ENCODE measurements at regions not wholly inside any gene's neighbourhood (a gene's known extent, or its start where the extent isn't known, plus 50 kb on each side); places are given as distances from the start of the nearest gene placed in this dataset.

DNA sequence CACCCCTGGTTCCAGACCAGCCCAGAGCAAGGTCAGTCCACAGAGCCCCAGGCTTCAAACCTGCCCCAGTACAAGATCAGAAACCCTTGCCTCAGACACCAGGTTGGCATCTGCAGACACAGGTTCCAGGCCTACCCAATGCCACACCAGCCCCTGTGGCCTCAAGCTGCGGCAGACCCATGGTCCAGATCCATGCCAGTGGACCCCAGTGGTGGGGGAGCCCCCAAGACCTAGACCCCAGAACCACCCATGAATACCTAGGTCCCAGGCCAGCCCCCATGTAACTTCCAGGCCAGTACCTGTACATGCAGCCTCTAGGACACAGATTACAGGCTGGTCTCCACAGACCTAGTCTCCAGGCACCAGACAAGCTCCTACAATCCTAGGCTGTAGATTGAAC is 1019.3 kb downstream of the JRKL start:
- no TSS peak for BruUV-seq (replicated peaks)
- FAIRE-seq: no peak
- Histone ChIP-seq H3K9me3 (replicated peaks; ENCODE audit: control insufficient read depth, insufficient read depth, low read length) (peaks cover 3% of the 10 kb centered on the region), H3K9ac (replicated peaks; ENCODE audit: extremely low read depth, insufficient read depth, low read length) (no peak overlapping the region), H4K20me1 (replicated peaks; ENCODE audit: control insufficient read depth, extremely low read depth, insufficient read depth, low read length) (no peaks in the 10 kb centered on the region), H3K36me3 (ENCODE audit: control insufficient read depth in 2 of 2, extremely low read depth in 1 of 2, insufficient read depth in 2 of 2, low read length in 2 of 2) (no peaks in the 10 kb centered on the region), H3K4me2 (ENCODE audit: insufficient read depth, low read length) (no peak overlapping the region), H3K9me1 (replicated peaks; ENCODE audit: control insufficient read depth, extremely low read depth, insufficient read depth, low read length) (no peaks in the 10 kb centered on the region), H3K4me3 (replicated peaks in 1 of 3; ENCODE audit: insufficient read depth in 1 of 3, low read depth in 1 of 3, low read length in 3 of 3) (no peak overlapping the region), H2AFZ (ENCODE audit: low read depth, low read length) (no peak overlapping the region), H3K4me1 (ENCODE audit: control insufficient read depth, extremely low read depth, insufficient read depth, low read length) (no peaks in the 10 kb centered on the region), H3K27me3 (ENCODE audit: control insufficient read depth in 2 of 2, insufficient read depth in 2 of 2, low read length in 2 of 2) (no peaks in the 10 kb centered on the region), H3K79me2 (ENCODE audit: control insufficient read depth, insufficient read depth, low read length) (no peaks in the 10 kb centered on the region), H3K27ac (ENCODE audit: insufficient read depth, low read depth, low read length) (no peak overlapping the region)
- ChIA-PET POLR2A (no interaction called here), CTCF (no interaction called here)
- DNase-seq (ENCODE audit: low read depth, low spot score): no peak
- dilution Hi-C loops (cut with MboI; ENCODE audit: extremely low pct_ligation_motif_present, low sequenced_read_pairs) (no loop called here), intact Hi-C loops (cut with micrococcal nuclease) (no loop called here)
- TF ChIP-seq FOS (IDR thresholded peaks at IDR 0.05; ENCODE audit: borderline replicate concordance, insufficient read depth, low read length): no peak
- TF ChIP-seq GATA2 (IDR thresholded peaks at IDR 0.05; ENCODE audit: insufficient read depth, insufficient read length, low read depth, low read length): no peak
- TF ChIP-seq EZH2 (IDR thresholded peaks at IDR 0.05; ENCODE audit: borderline replicate concordance, low read depth, low read length, severe bottlenecking): no peak
- TF ChIP-seq CTCF (IDR thresholded peaks at IDR 0.05; ENCODE audit: extremely low read depth in 1 of 2, insufficient read depth in 1 of 2, low read depth in 1 of 2, low read length in 2 of 2): no peak
- no peak for TF ChIP-seq POLR2AphosphoS5 (IDR thresholded peaks at IDR 0.05; ENCODE audit: insufficient read depth, low read depth, low read length)
- TF ChIP-seq, protein P1, sequence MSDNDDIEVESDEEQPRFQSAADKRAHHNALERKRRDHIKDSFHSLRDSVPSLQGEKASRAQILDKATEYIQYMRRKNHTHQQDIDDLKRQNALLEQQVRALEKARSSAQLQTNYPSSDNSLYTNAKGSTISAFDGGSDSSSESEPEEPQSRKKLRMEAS (IDR thresholded peaks at IDR 0.05; ENCODE audit: insufficient read depth, insufficient read length): no peak
- no peak for TF ChIP-seq MYC (IDR thresholded peaks at IDR 0.05; ENCODE audit: low read depth, low read length)
- TF ChIP-seq POLR2A (IDR thresholded peaks at IDR 0.05; ENCODE audit: low read depth, low read length): no peak
- no peak for TF ChIP-seq JUN (IDR thresholded peaks at IDR 0.05; ENCODE audit: borderline replicate concordance, insufficient read depth, insufficient read length, low read depth)

All from endothelial cell of umbilical vein (primary cell).